ENCODE measurements at regions not wholly inside any gene's neighbourhood (a gene's known extent, or its start where the extent isn't known, plus 50 kb on each side); places are given as distances from the start of the nearest gene placed in this dataset.
"Not testable (repeated sequence)": the region's sequence is repeated elsewhere in the genome, so short reads cannot be mapped to it uniquely, and the experiment has no call there.

- Mint-ChIP-seq H3K27me3 (ENCODE audit: low read depth) (no peaks in the 10 kb centered on the region), H3K4me3 (no peak overlapping the region), H3K4me1 (ENCODE audit: low read depth) (peaks cover 4% of the 10 kb centered on the region), H3K27ac (no peak overlapping the region), H3K36me3 (ENCODE audit: low read depth) (peaks cover 3% of the 10 kb centered on the region), H3K9me3 (ENCODE audit: insufficient read depth) (no peaks in the 10 kb centered on the region)
- ATAC-seq, result peak; percentile 87
- ChIA-PET POLR2A (interaction anchor here (0.5 to 2.2 kb wide), 6 partner anchors 11 to 235 kb away, joined by 3 to 10 read pairs (median 3); no protein-coding TSS in a partner anchor), CTCF (interaction anchor here (0.6 to 5.4 kb wide), 47 partner anchors 9 to 1322 kb away, joined by 3 to 87 read pairs (median 5); partner anchors contain the start of gene CHD2)
- DNase-seq, result peak; percentile 68
Observed at GRCh38 chr15:92797168-92798052, 102.7 kb upstream of the CHD2 start.

- H3K36me3 Mint-ChIP-seq (ENCODE audit: low read depth), result peaks cover 3% of the 10 kb centered on the region
- no peak overlapping the region for H3K4me3 Mint-ChIP-seq
- peaks cover 12% of the 10 kb centered on the region for H3K4me1 Mint-ChIP-seq (ENCODE audit: low read depth)
- CTCF ChIA-PET, result interaction anchor here (2.6 to 5.4 kb wide), 4 partner anchors 9 to 230 kb away, joined by 11 to 87 read pairs (median 41); no protein-coding TSS in a partner anchor
- DNase-seq (no peak), ATAC-seq (no peak)
- H3K27me3 Mint-ChIP-seq (ENCODE audit: low read depth), result no peaks in the 10 kb centered on the region
- no peaks in the 10 kb centered on the region for H3K9me3 Mint-ChIP-seq (ENCODE audit: insufficient read depth)
- H3K27ac Mint-ChIP-seq, result no peak overlapping the region
- POLR2A ChIA-PET, result interaction anchor here (2.1 kb wide), 1 partner anchor 9 kb away, joined by 7 read pairs; no protein-coding TSS in a partner anchor
Observed at GRCh38 chr15:92800013-92800412, 100.1 kb upstream of the CHD2 start.

GRCh38 chr15:92800416-92801055, 99.6 kb upstream of the CHD2 start:
- H3K27me3 Mint-ChIP-seq (ENCODE audit: low read depth); H3K9me3 Mint-ChIP-seq (ENCODE audit: insufficient read depth); ATAC-seq; H3K27ac Mint-ChIP-seq; H3K36me3 Mint-ChIP-seq (ENCODE audit: low read depth); DNase-seq; POLR2A ChIA-PET; H3K4me3 Mint-ChIP-seq: not testable (repeated sequence)
- peaks cover 12% of the 10 kb centered on the region for H3K4me1 Mint-ChIP-seq (ENCODE audit: low read depth)
- CTCF ChIA-PET, result interaction anchor here (1.0 to 2.6 kb wide), 2 partner anchors 114 to 1319 kb away, joined by 3 to 11 read pairs; no protein-coding TSS in a partner anchor

GRCh38 chr15:92801056-92801773, 98.9 kb upstream of the CHD2 start:
- Mint-ChIP-seq H3K4me1 (ENCODE audit: low read depth) (peaks cover 13% of the 10 kb centered on the region), H3K27ac (peak overlapping the region; percentile 30)
- H3K4me3 Mint-ChIP-seq; H3K9me3 Mint-ChIP-seq (ENCODE audit: insufficient read depth); H3K27me3 Mint-ChIP-seq (ENCODE audit: low read depth); H3K36me3 Mint-ChIP-seq (ENCODE audit: low read depth); ATAC-seq; DNase-seq; POLR2A ChIA-PET: not testable (repeated sequence)
- CTCF ChIA-PET, result interaction anchor here (0.7 to 2.6 kb wide), 3 partner anchors 114 to 1318 kb away, joined by 3 to 11 read pairs (median 5); no protein-coding TSS in a partner anchor

GRCh38 chr15:92801774-92802464, 98.2 kb upstream of the CHD2 start:
- Mint-ChIP-seq H3K4me3 (no peak overlapping the region), H3K9me3 (ENCODE audit: insufficient read depth) (no peaks in the 10 kb centered on the region), H3K27ac (no peak overlapping the region), H3K36me3 (ENCODE audit: low read depth) (peaks cover 5% of the 10 kb centered on the region), H3K27me3 (ENCODE audit: low read depth) (no peaks in the 10 kb centered on the region), H3K4me1 (ENCODE audit: low read depth) (peaks cover 16% of the 10 kb centered on the region)
- ATAC-seq (no peak), DNase-seq (no peak)
- CTCF ChIA-PET, result interaction anchor here (0.7 to 2.6 kb wide), 2 partner anchors 113 to 123 kb away, joined by 5 to 11 read pairs; no protein-coding TSS in a partner anchor
- POLR2A ChIA-PET, result interaction anchor here (0.6 kb wide), 1 partner anchor 1766 kb away, joined by 3 read pairs; no protein-coding TSS in a partner anchor

- peaks cover 20% of the 10 kb centered on the region for H3K4me1 Mint-ChIP-seq (ENCODE audit: low read depth)
- DNase-seq (no peak), ATAC-seq (no peak)
- no peaks in the 10 kb centered on the region for H3K27me3 Mint-ChIP-seq (ENCODE audit: low read depth)
- H3K27ac Mint-ChIP-seq, result no peak overlapping the region
- ChIA-PET POLR2A (interaction anchor here (1.7 kb wide), 1 partner anchor 111 kb away, joined by 4 read pairs; no protein-coding TSS in a partner anchor), CTCF (interaction anchor here (1.0 kb wide), 2 partner anchors 112 to 114 kb away, joined by 3 to 4 read pairs; no protein-coding TSS in a partner anchor)
- H3K9me3 Mint-ChIP-seq (ENCODE audit: insufficient read depth), result no peaks in the 10 kb centered on the region
- H3K36me3 Mint-ChIP-seq (ENCODE audit: low read depth), result peaks cover 8% of the 10 kb centered on the region
- no peak overlapping the region for H3K4me3 Mint-ChIP-seq
Observed at GRCh38 chr15:92803536-92803851, 96.6 kb upstream of the CHD2 start.

- Mint-ChIP-seq H3K27me3 (ENCODE audit: low read depth) (no peaks in the 10 kb centered on the region), H3K36me3 (ENCODE audit: low read depth) (peaks cover 10% of the 10 kb centered on the region), H3K9me3 (ENCODE audit: insufficient read depth) (no peaks in the 10 kb centered on the region), H3K4me3 (no peak overlapping the region), H3K4me1 (ENCODE audit: low read depth) (peaks cover 20% of the 10 kb centered on the region), H3K27ac (peak overlapping the region; percentile 5)
- DNase-seq, result no peak
- ChIA-PET CTCF (interaction anchor here (1.0 kb wide), 2 partner anchors 112 to 114 kb away, joined by 3 to 4 read pairs; no protein-coding TSS in a partner anchor), POLR2A (interaction anchor here (0.9 to 1.7 kb wide), 4 partner anchors 8 to 110 kb away, joined by 3 to 4 read pairs (median 3); no protein-coding TSS in a partner anchor)
- no peak for ATAC-seq
Observed at GRCh38 chr15:92803852-92804609, 96.1 kb upstream of the CHD2 start.

- DNase-seq; H3K27ac Mint-ChIP-seq; H3K36me3 Mint-ChIP-seq (ENCODE audit: low read depth); ATAC-seq; CTCF ChIA-PET; H3K27me3 Mint-ChIP-seq (ENCODE audit: low read depth); H3K4me3 Mint-ChIP-seq; H3K9me3 Mint-ChIP-seq (ENCODE audit: insufficient read depth): not testable (repeated sequence)
- POLR2A ChIA-PET, result interaction anchor here (0.9 to 1.2 kb wide), 3 partner anchors 9 to 103 kb away, joined by 3 read pairs; no protein-coding TSS in a partner anchor
- H3K4me1 Mint-ChIP-seq (ENCODE audit: low read depth), result peaks cover 20% of the 10 kb centered on the region
Observed at GRCh38 chr15:92804610-92804936, 95.6 kb upstream of the CHD2 start.

GRCh38 chr15:92805080-92805690, 94.9 kb upstream of the CHD2 start:
- ChIA-PET CTCF (interaction anchor here (0.9 to 2.4 kb wide), 4 partner anchors 8 to 225 kb away, joined by 3 to 12 read pairs (median 6); no protein-coding TSS in a partner anchor), POLR2A (interaction anchor here (0.9 to 1.3 kb wide), 5 partner anchors 9 to 111 kb away, joined by 3 to 8 read pairs (median 4); no protein-coding TSS in a partner anchor)
- Mint-ChIP-seq H3K36me3 (ENCODE audit: low read depth) (peaks cover 12% of the 10 kb centered on the region), H3K27me3 (ENCODE audit: low read depth) (no peaks in the 10 kb centered on the region), H3K27ac (no peak overlapping the region), H3K9me3 (ENCODE audit: insufficient read depth) (no peaks in the 10 kb centered on the region), H3K4me1 (ENCODE audit: low read depth) (peaks cover 24% of the 10 kb centered on the region), H3K4me3 (no peak overlapping the region)
- DNase-seq (no peak), ATAC-seq (no peak)

- H3K9me3 Mint-ChIP-seq (ENCODE audit: insufficient read depth); H3K27me3 Mint-ChIP-seq (ENCODE audit: low read depth); ATAC-seq; DNase-seq; H3K27ac Mint-ChIP-seq: not testable (repeated sequence)
- ChIA-PET POLR2A (interaction anchor here (0.6 to 1.3 kb wide), 4 partner anchors 26 to 181 kb away, joined by 4 to 8 read pairs (median 6); no protein-coding TSS in a partner anchor), CTCF (interaction anchor here (0.9 to 2.4 kb wide), 4 partner anchors 9 to 224 kb away, joined by 3 to 12 read pairs (median 6); no protein-coding TSS in a partner anchor)
- Mint-ChIP-seq H3K4me3 (peak overlapping the region; percentile 30), H3K4me1 (ENCODE audit: low read depth) (peaks cover 31% of the 10 kb centered on the region), H3K36me3 (ENCODE audit: low read depth) (peaks cover 12% of the 10 kb centered on the region)
Observed at GRCh38 chr15:92806171-92806570, 94.0 kb upstream of the CHD2 start.
